ENCODE measurements at regions not wholly inside any gene's neighbourhood (a gene's known extent, or its start where the extent isn't known, plus 50 kb on each side); places are given as distances from the start of the nearest gene placed in this dataset.

DNA sequence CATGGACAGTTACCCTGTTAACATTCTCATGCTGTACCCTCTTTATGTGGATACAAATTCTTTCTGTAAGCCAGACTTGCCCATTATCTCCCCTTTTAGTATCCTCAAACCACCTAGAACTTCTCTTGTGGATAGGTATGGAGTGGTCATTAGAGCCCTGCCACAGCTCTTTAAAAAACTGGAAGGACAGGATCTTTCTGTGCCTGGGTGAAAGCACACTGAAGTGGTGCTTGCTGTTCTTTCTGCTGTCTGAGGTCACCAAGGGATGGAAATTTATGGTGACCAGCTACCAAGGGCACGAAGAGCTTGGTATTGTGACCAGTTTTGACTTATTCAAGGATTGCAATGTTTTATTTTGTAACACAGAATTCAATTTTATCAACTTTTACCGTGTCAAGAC, 344.2 kb downstream of the CBLL2 start:
- H3K4me1 ChIP-seq, result no peaks in the 10 kb centered on the region
- intact Hi-C loops (cut with DNase I; ENCODE audit: low total_unique reads) (no loop called here), in situ Hi-C loops (cut with MboI; ENCODE audit: low sequenced_read_pairs in 4 of 4) (no loop called here)
- ATAC-seq (no peak), DNase-seq (no peak)
- no peaks in the 10 kb centered on the region for H3K27me3 ChIP-seq
- H3K27ac ChIP-seq, result no peak overlapping the region
- H3K4me3 ChIP-seq, result no peak overlapping the region
- no peaks in the 10 kb centered on the region for H3K36me3 ChIP-seq
- no peaks in the 10 kb centered on the region for H3K9me3 ChIP-seq
- TF ChIP-seq POLR2A (IDR thresholded peaks at IDR 0.05), result no peak
- TF ChIP-seq, protein P1, sequence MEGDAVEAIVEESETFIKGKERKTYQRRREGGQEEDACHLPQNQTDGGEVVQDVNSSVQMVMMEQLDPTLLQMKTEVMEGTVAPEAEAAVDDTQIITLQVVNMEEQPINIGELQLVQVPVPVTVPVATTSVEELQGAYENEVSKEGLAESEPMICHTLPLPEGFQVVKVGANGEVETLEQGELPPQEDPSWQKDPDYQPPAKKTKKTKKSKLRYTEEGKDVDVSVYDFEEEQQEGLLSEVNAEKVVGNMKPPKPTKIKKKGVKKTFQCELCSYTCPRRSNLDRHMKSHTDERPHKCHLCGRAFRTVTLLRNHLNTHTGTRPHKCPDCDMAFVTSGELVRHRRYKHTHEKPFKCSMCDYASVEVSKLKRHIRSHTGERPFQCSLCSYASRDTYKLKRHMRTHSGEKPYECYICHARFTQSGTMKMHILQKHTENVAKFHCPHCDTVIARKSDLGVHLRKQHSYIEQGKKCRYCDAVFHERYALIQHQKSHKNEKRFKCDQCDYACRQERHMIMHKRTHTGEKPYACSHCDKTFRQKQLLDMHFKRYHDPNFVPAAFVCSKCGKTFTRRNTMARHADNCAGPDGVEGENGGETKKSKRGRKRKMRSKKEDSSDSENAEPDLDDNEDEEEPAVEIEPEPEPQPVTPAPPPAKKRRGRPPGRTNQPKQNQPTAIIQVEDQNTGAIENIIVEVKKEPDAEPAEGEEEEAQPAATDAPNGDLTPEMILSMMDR (IDR thresholded peaks at IDR 0.05 in 4 of 5, conservative IDR thresholded peaks at IDR 0.05 in 1 of 5), result no peak

DNA sequence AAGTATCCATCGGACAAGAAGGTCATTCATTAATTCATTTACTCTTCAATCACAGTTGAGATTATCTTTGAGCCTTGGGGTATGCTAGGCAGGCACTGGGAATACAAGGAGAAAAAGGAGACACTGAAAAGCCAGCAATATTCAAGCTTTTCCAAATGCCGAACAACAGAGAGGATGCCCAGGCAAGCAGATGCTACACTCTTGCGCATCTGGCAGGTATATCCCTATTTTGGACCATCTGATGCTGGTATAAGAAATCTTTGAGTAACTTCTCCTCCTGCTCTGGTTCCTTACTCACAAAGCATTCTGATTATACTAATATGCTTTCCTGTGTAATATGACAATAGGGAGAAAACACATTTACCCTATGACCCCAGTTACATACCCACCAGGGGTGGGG, 354.9 kb downstream of the CBLL2 start:
- no peak for DNase-seq
- no peak for ATAC-seq
- in situ Hi-C loops (cut with MboI; ENCODE audit: low sequenced_read_pairs in 4 of 4), result no loop called here
- H3K4me1 ChIP-seq, result no peaks in the 10 kb centered on the region
- H3K36me3 ChIP-seq, result no peaks in the 10 kb centered on the region
- intact Hi-C loops (cut with DNase I; ENCODE audit: low total_unique reads), result no loop called here
- H3K27ac ChIP-seq, result no peak overlapping the region
- no peak overlapping the region for H3K4me3 ChIP-seq
- no peaks in the 10 kb centered on the region for H3K9me3 ChIP-seq
- H3K27me3 ChIP-seq, result no peaks in the 10 kb centered on the region
- TF ChIP-seq, protein P1 (IDR thresholded peaks at IDR 0.05 in 4 of 5, conservative IDR thresholded peaks at IDR 0.05 in 1 of 5), result no peak
- no peak for TF ChIP-seq POLR2A (IDR thresholded peaks at IDR 0.05)

DNA sequence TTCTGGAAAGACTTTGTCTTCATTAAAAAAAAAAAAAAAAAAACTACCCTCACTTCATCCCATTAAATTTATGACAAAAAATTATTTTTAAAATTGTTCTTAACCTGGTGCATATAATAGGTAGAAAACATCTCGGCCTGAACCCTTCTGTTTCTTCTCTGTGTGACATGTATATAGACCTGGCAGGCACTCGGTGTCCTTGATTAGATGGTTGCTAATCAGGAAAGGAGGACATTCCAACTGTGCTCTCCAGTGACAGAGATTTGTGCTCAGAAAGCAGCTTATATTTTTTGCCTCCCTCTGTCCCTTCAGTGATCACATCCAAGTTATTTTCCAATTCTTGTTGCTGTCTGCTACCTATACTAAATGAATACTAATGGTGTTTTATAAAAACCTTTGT, 355.6 kb downstream of the CBLL2 start:
- Histone ChIP-seq H3K36me3 (no peaks in the 10 kb centered on the region), H3K9me3 (no peaks in the 10 kb centered on the region), H3K27me3 (no peaks in the 10 kb centered on the region), H3K4me1 (no peaks in the 10 kb centered on the region), H3K4me3 (no peak overlapping the region), H3K27ac (no peak overlapping the region)
- DNase-seq (no peak), ATAC-seq (no peak)
- intact Hi-C loops (cut with DNase I; ENCODE audit: low total_unique reads) (no loop called here), in situ Hi-C loops (cut with MboI; ENCODE audit: low sequenced_read_pairs in 4 of 4) (no loop called here)
- TF ChIP-seq, protein P1 (IDR thresholded peaks at IDR 0.05 in 4 of 5, conservative IDR thresholded peaks at IDR 0.05 in 1 of 5), result no peak
- TF ChIP-seq POLR2A (IDR thresholded peaks at IDR 0.05), result no peak

DNA sequence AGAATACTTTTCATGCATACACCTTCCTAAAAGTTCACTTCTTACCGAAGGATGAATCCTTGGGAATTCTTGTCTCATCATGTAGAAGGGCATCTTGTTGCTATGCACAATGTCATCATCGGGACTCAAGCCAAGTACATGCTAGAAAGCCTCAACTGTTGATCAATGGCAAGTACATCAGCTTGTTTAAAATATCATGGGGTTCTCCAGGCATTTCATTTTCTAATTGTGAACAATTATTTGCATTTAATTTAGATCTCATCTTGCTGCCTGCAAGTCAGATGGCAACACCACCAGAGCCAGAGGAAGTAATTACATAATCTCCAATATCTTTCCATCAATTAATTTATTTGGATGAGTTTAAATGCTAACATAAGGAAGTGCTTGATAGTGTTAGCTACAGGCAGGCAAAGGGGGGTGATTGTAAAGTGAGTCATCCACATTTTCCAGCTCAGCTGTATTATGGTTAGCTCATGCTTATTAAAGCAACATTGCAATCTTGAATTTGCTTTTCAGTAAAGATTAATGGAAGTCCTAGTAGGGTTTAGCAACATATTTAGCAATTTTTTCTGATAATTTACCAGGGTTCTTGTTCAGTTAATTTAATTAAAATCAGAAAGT, 356.5 kb downstream of the CBLL2 start:
- DNase-seq, result no peak
- ATAC-seq, result no peak
- TF ChIP-seq, protein P1 (IDR thresholded peaks at IDR 0.05 in 4 of 5, conservative IDR thresholded peaks at IDR 0.05 in 1 of 5), result no peak
- TF ChIP-seq POLR2A (IDR thresholded peaks at IDR 0.05), result no peak
- intact Hi-C loops (cut with DNase I; ENCODE audit: low total_unique reads) (loop anchor here (1.0 kb wide), 1 partner anchor 10 kb away; no protein-coding TSS in a partner anchor), in situ Hi-C loops (cut with MboI; ENCODE audit: low sequenced_read_pairs in 4 of 4) (no loop called here)
- Histone ChIP-seq H3K4me1 (no peaks in the 10 kb centered on the region), H3K27ac (no peak overlapping the region), H3K4me3 (no peak overlapping the region), H3K27me3 (no peaks in the 10 kb centered on the region), H3K36me3 (no peaks in the 10 kb centered on the region), H3K9me3 (no peaks in the 10 kb centered on the region)

DNA sequence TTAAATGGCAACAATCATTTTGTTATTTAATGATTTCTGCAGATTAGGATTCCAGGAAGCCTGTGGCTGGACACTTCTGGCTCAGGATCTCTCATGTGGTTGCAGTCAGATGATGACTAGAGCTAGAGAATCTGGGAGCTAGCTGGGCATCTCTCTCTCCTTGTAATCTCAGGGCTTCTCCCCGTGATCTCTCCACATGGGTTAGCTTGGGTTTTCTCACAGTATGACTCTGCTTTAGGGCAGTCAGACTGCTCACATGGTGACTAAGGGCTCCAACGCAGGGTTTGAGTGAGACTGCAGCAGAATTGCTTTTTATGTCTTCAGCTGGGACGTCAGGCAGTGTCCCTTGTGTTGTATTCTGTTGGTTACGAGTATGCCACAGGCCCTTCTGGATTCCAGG, 361.4 kb downstream of the CBLL2 start:
- in situ Hi-C loops (cut with MboI; ENCODE audit: low sequenced_read_pairs in 4 of 4) (no loop called here), intact Hi-C loops (cut with DNase I; ENCODE audit: low total_unique reads) (no loop called here)
- no peaks in the 10 kb centered on the region for H3K4me1 ChIP-seq
- H3K27ac ChIP-seq, result no peak overlapping the region
- no peak for TF ChIP-seq POLR2A (IDR thresholded peaks at IDR 0.05)
- TF ChIP-seq, protein P1 (IDR thresholded peaks at IDR 0.05 in 4 of 5, conservative IDR thresholded peaks at IDR 0.05 in 1 of 5), result no peak
- ATAC-seq, result no peak
- DNase-seq, result no peak
- no peak overlapping the region for H3K4me3 ChIP-seq
- no peaks in the 10 kb centered on the region for H3K9me3 ChIP-seq
- H3K36me3 ChIP-seq, result no peaks in the 10 kb centered on the region
- no peaks in the 10 kb centered on the region for H3K27me3 ChIP-seq

Data from gastrocnemius medialis (tissue), 4 donors.